Fibroblast of peridontal ligament (primary cell): ENCODE measurements at regions not wholly inside any gene's neighbourhood (a gene's known extent, or its start where the extent isn't known, plus 50 kb on each side); places are given as distances from the start of the nearest gene placed in this dataset.
"Not testable (repeated sequence)": the region's sequence is repeated elsewhere in the genome, so short reads cannot be mapped to it uniquely, and the experiment has no call there.

ENCODE experiments used
- DNase-seq: peaks from one replicate; pipeline ENCODE4 v3.0.0-alpha.2; 2010; ENCODE audit errors: extremely low read depth

DNA sequence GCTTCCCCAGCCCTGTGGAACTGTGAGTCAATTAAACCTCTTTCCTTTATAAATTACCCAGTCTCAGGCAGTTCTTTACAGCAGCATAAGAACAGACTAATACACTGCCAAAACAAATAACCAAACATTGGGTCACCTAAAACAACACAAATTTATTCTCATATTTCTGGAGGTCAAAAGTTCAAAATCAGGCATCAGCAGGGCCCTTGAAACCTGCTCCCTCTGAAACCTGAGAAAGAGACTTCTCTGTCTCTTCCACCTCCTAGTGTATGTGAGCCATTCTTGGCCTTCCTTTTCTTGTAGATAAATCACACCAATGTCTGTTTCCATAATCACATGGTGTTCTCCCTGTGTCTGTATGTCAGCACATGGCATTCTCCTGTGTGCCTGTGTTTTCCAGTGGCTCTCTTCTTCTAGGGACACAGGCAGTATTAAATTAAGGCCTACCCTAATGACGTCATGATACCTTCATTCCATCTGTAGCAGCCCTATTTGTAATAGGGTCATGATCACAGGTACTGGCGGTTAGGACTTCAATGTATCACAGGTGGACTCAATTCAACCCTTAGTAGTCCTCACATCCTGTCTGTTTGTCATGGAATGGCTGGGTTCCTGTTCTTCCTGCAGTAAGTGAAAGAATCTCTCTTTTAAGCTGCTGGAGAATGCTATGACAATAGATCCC, 147.3 kb upstream of the CLNK start:
- DNase-seq: no peak

DNA sequence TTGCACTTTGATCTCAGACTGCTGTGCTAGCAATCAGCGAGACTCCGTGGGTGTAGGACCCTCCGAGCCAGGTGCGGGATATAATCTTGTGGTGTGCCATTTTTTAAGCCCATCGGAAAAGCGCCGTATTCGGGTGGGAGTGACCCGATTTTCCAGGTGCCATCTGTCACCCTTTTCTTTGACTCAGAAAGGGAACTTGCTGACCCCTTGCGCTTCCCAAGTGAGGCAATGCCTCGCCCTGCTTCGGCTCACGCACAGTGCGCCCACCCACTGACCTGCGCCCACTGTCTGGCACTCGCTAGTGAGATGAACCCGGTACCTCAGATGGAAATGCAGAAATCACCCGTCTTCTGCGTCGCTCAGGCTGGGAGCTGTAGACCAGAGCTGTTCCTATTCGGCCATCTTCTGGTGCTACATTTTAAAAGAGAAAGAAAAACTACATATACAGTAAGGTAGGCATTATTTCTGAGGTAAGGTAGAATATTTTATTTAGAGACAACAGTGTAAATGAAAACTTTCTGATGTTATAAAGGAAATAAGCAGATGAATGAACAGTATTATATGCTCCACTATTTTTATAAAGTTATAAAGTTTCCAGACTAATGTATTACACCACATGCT, 144.5 kb upstream of the CLNK start:
- DNase-seq: not testable (repeated sequence)

DNA sequence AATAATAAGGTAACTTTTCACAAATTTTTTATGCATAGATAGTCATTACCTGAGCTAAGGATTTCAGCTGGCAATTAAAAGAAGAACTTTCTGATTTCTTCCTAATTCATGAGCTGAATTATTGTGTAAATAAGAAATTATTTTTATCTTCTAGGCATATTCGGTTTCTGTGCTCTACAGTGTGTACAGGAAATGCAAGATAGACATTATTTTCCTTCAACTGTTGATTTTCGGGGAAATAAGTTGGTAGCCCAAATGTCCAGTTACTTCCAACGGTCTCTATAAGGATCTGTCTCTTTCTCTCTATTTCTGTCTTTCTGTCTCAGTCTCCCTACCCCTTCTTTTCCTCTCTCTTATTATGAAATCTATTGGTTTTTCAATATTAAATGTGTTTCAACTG, 137.3 kb upstream of the CLNK start:
- no peak for DNase-seq

DNA sequence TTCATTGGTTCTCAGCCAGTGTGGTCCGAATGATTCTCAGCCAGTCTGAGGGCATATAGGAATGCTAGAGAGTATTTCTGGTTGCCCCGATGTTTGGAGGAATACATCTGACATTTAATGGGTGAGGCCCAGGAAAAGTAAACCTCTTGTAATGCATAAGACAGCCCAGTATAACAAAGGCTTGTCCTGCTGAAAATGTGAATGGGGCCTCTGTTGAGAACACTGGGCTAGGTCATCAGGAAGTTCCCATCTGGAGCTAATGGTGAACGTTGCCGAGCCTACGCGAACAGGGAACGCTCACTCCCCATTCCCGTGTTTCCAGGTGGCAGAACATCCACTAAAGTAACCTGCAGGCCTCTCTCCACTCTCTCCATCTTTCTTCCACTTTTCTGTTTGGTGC, 132.0 kb upstream of the CLNK start:
- no peak for DNase-seq

DNA sequence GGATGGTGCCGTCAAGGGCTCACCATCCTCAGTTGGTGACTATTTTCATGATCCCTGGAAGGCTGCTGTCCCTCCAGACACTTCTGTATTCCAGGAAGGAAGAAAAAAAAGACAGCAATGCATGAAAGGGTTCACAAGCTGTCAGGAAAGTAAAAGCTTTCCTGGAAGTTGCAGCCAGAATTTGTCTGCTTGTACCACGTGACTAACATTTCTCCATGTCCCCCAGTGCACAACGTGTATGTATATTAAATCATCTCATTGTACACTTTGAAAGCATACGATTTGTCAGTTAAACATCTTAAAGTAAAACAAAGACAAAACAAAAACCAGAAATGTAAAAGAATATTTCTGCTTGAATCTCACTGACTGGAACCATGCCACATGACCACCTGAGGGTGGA, 127.4 kb upstream of the CLNK start:
- DNase-seq: no peak

DNA sequence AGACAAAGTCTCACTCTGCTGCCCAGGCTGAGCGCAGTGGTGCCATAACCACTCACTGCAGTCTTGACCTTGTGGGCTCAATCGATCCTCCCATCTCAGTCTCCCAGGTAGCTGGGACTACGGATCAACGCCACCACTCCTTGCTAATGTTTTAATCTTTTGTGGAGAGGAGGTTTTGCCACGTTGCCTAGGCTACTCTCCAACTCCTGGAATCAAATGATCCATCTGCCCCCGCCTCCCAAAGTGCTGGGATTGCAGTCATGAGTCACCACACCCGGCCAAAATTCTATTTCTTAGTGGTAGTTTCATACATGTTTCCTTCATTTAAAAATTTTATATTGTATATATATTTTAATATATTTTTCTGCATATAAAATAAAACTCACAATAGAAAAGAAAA, 125.8 kb upstream of the CLNK start:
- no peak for DNase-seq

DNA sequence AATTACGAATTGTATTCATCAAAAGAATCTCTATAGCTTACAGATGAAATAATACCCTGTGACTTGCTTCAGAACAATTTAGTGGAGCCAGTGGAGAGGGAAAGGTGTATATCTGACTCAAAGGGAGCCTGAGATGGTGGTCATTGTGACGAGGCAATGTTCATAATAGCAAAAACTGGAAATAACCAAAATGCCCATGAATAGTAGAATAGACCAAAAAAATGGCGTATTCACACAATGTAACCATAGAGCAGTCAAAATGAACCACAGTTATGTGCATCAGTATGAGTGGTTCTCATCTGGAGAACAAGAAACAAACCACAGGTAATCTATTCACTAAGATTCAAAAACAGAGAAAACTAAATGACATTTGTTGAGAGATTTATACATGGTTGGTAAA, 125.3 kb upstream of the CLNK start:
- no peak for DNase-seq

DNA sequence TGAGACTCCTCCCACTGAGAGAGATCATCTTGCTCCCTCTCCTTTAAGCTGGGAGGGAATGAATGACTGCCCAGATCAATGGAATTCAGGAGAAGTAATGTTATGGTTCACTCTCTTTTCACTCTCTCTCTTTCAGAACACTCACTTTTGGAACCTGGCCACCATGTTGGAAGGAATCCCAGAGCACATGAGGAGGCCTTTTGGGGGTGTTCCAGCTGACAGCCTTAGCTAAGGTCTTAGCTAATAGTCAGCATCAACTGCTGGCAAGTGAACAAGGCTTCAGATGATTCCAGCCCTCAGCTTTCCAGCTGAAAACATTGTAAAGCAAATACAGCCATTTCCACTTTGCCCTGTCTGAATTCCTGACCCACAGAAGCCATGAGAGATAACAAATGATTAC, 124.0 kb upstream of the CLNK start:
- DNase-seq: peak; percentile 57

DNA sequence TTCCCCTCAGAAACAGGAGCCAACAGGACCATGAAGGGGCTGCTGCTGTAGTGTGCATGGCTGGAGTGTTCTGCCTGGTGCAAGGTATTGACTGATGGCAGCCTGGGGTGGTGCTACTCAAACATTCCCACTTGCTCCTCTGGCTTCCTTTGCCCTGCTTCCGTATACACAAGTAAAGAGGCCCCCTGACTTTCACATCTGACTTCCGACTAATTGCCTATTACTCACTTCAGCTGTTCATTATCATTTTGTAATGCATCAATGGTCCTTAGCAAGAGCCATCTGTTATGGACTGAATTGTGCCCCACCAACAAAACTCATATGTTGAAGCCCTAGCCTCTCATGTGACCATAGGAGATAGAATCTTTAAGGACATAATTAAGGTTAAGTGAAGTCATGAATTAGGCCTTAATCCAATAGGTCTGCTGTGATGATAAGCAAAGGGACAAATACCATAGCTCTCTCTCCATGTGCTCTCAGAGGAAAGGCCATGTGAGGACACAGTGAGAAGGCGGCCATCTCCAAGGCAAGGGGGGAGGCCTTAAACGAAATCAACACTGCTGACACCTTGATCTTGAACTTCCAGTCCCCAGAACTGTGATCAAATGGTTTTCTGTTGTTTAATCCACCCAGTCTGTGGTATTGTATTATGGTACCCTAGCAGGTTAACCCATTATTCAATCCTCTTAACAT, 122.5 kb upstream of the CLNK start:
- DNase-seq: no peak

DNA sequence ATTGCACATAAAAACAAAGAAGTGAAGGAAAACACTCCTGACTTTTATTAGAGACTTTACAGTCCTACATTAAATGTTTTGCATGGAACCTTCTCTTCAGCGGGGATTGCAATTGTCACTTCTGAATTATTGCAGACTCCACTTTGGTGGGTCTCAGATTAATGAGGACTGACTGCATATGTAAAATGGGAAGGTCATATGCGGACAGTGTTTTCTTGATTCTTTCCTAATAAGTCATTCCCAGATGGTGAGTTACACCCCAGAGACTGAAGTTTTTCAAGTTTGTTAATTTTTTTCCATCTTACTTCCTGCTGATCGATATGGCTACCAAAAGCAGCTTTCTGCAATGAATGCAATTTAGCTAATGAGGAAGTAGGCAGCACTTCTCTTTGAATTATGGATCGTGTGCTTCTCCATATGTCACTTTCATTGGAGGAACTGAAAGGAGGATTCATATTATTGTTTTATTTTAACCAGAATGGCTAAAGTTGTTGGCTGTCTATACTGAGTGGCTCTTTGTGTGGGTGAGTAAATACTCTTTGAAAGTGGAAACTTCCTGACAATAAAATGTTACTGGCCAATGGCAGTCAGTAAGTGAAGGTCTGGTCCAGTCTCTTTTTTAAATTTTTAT, 119.3 kb upstream of the CLNK start:
- no peak for DNase-seq

DNA sequence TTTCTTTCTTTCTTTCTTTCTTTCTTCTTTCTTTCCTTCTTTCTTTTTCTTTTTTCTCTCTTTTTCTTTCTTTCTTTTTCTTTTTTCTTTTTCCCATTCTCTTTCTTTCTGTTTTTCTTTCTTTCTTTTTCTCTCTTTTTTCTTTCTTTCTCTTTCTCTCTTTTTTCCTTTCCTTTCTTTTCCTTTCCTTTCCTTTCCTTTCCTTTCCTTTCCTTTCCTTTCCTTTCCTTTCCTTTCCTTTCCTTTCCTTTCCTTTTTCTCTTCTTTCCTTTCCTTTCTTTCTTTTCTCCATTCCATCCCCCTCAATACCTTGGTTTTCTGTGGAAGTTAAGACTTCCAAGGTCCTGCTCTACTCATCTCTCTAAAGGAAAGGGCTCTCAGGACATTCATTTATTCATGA, 102.8 kb upstream of the CLNK start:
- DNase-seq: no peak

DNA sequence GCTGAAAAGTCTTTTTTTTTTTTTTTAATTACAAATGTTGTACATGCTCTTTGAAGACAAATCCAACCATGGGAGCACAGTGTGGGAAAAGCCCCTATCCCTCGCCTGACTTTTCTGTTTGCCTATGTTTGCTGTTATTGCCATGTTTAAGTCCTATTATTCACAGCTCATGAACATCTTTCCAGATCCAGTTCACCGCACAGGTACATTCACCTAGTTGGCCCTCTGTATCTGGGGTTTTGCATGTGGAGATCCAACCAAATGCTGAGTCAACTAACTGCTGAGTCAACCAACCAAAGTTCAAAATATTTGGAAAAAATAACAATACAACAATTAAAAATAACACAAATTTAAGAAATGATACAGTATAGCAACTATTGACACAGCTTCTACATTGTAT, 100.1 kb upstream of the CLNK start:
- no peak for DNase-seq

DNA sequence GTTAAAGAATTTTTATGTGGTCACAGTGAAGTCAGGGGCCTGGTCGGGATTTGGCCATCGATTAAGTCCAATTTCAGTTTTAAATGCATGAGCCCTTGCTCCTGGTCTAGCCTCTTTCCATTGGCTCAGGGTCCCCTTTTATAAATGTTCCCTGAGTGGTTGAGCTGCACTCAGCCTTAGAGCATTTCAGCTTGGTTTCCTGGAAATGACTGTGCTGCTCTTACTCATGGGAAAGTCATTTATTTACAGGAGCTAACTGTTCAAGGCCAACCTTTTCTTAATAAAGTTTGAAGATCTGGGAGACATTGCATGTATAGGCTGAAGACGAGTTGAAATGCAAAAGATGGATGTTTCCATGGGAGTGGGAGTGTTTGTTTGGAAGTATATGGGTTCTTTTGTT, 98.8 kb upstream of the CLNK start:
- DNase-seq: peak; percentile 67

DNA sequence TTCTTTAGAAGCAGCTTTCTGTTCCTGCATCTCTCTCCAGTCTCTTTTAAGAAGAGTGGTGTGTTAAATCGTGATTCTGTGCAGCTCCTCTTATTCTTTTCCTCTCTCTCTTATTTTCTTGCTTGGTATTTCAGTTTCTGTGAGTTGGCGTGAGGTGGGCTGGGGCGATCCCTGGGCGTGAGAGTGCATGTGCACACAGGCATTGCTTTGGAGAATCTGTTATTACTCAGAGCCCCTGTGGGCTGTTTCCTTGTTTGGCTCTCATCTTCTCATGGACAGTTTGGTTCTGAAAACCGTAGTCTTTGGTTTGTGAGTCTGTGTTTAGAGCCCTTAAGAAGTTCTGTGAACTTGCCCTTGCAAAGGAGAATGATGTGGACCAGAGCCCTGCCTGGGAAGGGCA, 97.2 kb upstream of the CLNK start:
- DNase-seq: no peak

DNA sequence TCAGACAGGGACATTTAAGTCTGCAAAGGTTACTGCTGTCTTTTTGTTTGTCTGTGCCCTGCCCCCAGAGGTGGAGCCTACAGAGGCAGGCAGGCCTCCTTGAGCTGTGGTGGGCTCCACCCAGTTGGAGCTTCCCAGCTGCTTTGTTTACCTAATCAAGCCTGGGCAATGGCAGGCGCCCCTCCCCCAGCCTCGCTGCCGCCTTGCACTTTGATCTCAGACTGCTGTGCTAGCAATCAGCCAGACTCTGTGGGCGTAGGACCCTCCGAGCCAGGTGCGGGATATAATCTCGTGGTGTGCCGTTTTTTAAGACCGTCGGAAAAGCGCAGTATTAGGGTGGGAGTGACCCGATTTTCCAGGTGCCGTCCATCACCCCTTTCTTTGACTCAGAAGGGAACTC, 96.2 kb upstream of the CLNK start:
- DNase-seq: not testable (repeated sequence)

DNA sequence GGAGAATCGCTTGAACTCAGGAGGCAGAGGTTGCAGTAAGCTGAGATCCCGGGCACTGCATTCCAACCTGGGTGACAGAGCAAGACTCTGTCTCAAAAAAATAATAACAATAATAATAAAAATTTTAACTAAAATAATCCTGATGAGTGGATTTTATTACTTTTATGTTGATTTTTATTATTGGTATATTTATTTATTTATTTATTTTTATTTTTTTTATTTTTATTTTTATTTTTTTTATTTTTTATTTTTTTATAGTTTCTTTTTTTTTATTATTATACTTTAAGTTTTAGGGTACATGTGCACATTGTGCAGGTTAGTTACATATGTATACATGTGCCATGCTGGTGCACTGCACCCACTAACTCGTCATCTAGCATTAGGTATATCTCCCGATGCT, 90.6 kb upstream of the CLNK start:
- not testable (repeated sequence) for DNase-seq

DNA sequence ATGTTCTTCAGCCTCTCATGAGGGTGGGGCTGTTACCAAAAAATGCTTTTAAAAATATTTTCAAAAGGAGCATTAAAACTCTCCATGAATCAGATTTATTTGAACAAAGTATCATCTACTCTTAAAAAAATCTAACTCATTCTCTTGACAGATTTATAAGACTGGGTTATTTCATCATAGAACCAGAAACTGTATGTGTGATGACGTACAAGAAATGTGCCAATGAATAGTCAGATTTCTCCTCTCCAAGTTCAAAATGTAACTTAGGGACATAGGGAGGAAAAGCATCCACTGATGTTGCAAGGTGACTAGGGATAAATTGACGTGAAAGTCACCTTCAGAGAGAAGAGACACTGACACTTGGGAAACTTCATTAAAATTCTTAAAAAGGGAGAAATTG, 89.1 kb upstream of the CLNK start:
- no peak for DNase-seq

DNA sequence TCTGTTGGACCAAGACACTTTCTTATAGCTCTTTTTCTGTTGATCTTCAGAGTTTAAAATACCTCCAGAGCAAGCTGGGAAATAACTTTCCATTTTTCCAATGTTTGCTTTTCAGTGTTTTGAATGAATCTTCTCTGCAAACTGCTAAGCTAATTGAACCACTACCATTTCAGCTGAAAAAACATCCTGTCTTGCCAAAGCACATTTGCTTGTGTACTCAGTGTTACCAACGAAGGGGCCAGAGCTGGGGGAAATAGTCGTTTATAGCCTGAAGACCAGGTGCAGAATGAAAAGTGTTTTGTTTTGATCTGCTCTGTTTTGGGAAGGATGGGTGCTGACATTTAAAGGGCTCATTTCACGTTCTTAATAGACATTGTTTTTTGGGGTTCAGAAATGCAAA, 88.4 kb upstream of the CLNK start:
- DNase-seq: no peak

DNA sequence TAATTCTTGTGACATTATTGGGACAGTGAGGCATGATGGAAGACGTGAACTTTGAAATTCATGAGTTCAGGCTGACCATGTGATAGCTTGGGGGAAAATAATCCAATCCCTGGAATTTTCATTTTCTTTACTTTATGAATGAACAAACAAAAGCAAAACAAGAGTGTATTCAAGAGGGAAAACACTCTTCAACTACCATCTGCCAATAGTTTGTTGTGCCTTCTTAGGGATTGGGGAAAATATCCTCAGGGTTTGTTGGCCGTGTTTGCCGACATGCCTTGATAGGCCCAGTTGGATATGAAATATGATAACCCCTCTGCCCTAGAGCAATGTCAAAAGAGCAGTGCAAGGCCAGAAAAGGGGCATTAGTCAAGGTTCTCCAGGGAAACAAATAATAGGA, 80.8 kb upstream of the CLNK start:
- no peak for DNase-seq

DNA sequence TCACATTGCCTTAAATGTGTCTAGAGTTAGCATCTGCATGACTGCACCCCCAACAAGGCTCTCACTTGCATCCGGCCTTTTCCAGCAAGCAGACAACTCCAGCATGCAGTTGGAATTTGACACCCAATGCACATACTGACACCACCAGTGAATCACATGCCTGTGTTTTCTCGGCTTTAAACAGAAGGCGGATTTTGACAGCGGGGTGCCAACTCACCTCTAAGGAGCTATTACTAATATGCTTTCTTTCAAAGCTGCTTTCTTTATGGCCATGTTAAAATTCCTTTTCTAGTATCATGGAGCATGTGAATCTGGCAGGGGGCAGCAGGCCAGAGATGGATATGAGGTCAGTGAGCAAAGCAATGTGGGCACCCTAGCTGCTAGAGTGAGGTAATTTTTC, 78.0 kb upstream of the CLNK start:
- peak; percentile 21 for DNase-seq

DNA sequence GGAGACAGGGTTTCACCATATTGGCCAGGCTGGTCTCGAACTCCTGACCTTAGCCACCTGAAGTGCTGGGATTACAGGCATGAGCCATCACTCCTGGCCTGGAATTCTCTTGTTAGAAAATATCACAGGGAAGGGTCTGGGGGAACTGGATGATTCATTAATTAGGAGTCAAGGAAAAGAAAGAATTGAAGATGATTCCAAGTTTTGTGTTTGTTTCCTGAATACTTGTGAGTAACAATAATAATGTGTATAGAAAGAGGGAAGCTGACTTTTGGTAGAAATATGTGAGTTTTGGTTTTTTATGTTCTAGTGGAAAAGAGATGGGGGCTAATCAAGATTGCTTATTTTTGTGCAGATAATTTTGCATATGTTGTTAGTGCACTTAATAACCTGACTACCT, 77.3 kb upstream of the CLNK start:
- no peak for DNase-seq

DNA sequence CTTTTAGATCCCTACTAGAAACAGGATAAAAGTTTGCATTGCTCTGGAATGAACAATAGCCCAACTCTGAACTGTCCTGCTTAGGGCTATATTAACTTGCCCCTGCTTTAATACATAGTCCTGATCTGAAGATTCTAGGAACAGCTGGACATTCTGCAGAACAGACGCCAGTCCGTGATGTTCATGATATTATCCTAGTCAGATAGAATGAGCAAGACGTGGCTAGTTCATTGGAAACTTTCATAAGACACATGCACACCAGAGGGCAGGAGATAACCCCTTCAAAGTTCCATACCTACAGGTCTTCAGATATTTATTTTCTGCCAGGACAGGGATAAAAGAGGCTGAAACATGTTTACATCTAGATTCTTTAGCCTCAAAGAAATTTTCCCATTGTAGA, 75.5 kb upstream of the CLNK start:
- no peak for DNase-seq

DNA sequence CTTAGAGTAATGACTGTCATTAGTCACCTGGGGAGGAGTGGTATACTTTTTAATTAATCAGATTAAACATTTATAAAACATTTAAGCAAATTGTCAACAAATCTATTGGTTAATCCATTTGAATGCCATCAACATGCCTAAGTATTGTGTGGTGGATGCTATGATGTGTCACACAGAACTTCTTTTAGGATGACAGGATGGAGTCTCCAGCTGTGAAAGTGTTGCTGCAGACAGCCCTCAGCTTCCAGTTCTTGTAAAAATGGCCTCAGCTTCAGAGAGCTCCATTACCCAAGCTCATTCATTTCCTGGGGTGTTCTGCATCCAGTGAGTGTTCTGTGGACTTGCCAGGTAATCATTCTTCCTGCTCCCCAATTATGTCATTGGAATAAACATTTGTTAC, 74.3 kb upstream of the CLNK start:
- DNase-seq: no peak
